Posterior cingulate gyrus (tissue), 11 donors: ENCODE measurements at regions not wholly inside any gene's neighbourhood (a gene's known extent, or its start where the extent isn't known, plus 50 kb on each side); places are given as distances from the start of the nearest gene placed in this dataset.
A peak's percentile ranks its signal among the peaks of the same experiment; 100 is the strongest.
"Not testable (repeated sequence)": the region's sequence is repeated elsewhere in the genome, so short reads cannot be mapped to it uniquely, and the experiment has no call there.

Experiments
- DNase-seq, 10 donors: peaks; one replicate each; pipeline versions ENCODE4 v3.0.0 to v3.0.0-alpha.2; 2020 to 2021; ENCODE audit warnings: mixed read lengths in 3 of 10
- intact Hi-C: fragments of 100-400 bp; cut with DNase I; formaldehyde crosslinking; loops from one replicate; pipeline ENCODE4 v1.15.1; 2023

DNA sequence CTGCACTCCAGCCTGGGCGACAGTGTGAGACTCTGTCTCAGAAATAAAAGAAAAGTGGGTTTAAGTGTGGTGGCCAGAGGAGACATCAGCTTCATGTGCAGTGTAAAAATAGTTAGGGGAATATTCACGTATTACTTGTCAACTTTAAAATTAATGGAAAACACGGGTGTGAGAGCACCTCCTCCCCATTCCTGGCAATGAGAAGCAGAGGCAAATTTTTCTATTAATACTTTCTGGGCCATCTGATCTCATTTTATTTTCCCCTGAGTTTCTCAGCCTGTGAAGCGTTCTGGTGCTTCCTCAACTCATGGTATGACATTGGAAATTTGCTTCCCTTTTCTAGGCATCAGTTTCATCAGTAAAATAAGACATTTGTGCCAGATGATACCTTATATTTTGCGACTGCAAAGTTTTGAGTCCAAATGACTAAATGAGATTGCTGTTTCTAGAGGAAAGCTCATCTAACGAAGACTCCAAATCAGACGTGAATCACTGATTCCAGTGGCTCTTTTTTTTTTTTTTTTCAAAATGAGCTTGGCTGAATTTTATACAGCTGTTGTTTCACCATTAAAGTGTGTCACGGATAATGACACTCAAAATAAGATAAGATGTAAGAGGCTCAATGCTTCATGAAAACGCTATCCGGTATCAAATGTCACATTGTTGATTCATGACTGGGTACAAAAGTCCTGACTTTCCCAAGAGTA is 104.6 kb downstream of the MSX2 start:
- no peak for DNase-seq
- intact Hi-C loops = no loop called here

DNA sequence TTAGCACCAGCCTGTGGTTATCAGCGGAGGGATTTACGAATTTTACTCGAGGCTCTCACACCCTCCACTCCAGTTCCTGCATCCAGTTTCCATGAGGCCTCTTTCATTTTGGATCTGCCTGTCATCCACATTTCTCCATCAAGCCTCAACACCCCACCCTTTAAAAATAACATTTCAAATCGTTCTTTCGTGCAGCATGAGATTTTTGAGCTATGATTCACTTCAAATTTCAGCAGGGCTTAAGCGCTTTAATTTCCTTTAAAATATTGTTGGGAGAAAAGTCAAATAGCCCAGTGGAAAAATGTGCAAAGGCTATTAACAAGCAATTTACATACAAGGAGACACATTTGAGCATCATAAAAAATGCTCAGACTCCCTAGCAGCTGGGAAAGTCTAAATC is 103.2 kb downstream of the MSX2 start:
- intact Hi-C loops = no loop called here

DNA sequence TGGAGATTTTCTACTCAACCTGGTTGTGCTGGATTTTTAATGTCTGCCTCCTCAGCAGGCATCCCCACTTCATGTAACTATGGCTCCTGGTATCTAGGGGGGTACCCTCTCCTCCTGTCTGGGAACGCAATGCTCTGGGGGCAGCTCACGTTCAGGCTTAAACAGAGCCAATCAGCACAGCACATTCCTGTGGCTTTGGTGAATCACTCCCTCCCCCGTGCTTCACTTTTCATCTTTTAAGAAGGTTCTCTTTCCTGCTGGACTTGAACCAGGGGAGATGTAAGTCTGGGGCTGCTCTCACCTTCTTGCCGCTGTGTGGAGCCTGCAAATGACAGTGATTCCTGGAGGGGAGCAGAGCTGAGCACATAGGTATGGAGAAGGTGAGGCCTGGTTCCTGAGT is 101.2 kb downstream of the MSX2 start:
- no peak for DNase-seq
- intact Hi-C loops = no loop called here

More for the DNA sequence above, 103.2 kb downstream of the MSX2 start:
- no peak for DNase-seq

DNA sequence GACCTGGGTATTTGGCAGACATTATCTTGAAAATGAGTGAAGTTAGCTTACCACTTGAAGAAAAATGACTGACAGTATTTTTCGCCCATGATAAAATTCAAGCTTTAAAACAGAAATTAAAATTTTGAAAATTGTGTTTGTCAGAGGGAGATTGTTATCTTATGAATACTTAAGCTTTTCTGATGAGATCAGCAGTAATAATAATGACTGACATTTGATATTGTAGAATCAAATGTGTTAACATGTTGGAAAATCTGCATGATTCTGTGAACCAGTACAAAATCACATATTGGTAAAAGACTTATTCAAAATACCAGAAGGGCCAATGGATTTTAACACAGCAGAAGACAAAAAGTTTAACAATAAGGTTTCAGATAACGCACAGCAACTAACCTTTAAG is 94.0 kb downstream of the MSX2 start:
- intact Hi-C loops = no loop called here
- DNase-seq = no peak

DNA sequence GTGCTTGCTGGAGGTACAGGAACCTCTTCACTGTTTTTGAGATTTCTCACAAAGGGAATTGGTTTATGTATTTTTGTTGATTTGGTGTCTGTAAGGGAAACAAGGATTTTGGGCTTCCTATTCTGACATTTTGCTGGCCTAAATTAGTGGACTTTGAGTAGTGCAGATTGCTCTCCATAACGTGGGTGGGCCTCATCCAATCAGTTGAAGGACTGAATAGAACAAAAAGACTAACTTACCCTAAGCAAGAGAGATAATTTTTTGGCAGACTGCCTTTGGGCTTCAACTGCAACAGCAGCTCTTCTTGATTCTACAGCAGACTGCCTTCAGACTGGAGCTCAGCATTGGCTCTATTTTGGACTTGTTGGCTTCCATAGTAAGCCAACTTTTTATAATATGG is 93.2 kb downstream of the MSX2 start:
- intact Hi-C loops = no loop called here
- no peak for DNase-seq

DNA sequence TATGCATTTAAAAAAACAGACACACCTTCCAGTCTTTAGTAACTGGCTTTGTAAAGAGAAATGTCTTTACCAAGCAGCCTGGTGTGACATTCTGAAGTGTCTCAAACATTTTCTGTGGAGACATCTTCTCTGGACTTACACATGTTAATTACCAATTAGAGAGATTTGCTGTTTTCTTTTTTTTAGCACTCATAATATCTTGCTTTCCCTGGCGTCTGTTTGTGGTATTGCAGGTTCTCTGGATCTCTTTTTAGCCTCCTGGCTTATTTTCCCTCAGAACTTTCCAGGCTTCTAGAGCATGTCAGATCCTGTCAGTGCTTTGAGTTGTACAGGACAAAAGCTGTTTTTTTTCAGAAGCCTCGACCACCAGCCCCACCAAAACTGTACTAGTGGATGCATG is 92.5 kb downstream of the MSX2 start:
- intact Hi-C loops = no loop called here
- no peak for DNase-seq

DNA sequence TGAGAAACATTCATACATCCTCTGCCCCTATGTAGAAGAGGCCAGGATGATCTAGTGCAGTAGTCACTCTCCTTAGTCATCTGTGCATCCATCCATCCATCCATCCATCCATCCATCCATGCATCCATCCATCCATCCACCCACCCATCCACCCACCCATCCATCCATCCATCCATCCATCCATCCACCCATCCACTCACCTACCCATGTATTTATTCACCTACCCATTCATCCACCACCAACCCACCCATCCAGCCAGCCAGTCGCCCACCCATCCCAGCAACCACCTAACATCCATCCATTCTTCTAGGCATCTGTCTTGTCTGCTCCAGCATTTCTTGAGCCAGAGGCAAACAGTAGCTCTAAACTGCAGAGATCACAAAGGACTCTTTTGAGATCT is 87.1 kb downstream of the MSX2 start:
- intact Hi-C loops = no loop called here

DNA sequence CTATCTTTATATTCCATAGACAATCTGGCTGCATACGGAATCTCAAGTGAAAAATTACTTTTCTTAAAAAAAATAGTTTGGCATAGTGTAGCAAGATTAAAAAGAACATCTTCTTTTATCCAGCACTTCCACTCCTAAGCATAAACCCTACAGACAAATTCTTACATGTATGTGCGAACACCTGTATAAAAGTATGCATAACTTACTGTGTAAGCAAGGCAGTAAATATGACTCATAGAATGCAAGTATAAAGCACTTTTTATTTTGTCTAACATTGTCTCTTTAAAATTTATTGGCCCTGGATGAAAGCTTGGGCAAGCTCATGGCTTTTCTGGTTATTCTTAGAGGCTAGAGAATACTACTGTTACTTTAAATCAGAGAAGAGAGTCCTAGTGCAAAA is 86.4 kb downstream of the MSX2 start:
- intact Hi-C loops = no loop called here
- no peak for DNase-seq

More for the DNA sequence above, 87.1 kb downstream of the MSX2 start:
- no peak for DNase-seq

DNA sequence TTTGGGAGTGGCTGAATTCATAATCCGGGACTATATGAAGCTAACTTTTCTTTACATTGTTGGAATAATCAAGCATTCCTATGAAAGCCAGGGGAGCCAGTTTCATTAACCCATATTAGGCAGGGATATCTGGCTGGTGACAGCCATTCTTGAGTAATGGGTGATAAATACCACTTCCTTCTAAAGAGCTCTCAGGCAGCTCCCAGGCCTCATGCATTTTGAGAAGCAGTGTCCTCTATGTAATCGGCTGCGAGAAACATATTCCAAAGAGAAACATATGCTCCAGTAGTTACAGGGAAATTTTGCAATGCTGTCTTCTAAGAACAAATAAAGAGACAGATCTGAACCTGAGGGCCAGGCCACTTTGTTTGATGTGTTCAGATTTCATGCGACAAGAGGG is 83.1 kb downstream of the MSX2 start:
- intact Hi-C loops = no loop called here
- DNase-seq = no peak

DNA sequence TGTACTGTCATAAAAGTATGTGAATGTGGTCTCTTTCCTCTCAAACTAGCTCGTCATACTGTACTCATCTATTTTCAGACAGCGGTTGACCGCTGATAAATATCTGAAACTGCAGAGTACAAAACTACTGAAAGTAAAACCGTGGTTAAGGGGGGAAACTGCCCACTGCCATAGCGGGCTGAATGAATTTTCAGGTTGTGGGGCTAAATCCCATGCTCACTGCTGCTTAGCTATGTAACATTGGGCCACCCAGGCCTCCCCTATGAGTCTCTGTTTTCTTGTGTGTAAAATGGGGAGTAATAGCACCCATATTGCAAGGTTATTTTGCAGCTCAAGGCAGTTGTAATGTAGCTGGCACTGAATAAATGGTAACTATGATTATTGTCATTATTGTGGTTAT is 82.3 kb downstream of the MSX2 start:
- intact Hi-C loops = no loop called here
- no peak for DNase-seq

DNA sequence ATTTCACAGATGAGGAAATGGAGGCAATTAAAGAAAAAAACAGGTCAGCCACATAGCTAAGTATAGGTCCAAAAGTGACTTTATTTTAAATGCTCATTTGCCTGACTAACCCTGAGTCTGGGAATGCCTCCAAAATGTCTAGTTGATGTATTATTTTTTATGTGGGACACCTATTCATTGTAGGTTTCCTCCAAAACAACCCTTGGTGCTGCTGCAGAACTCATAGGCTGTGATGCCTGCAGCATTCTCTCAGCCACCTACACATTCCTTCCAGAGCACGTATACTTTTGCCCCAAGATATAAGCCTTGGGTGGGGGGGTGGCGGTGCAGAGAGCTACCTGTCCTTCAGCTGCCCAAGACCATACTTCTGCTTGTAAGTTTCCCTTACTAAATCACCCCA is 77.4 kb downstream of the MSX2 start:
- no peak for DNase-seq
- intact Hi-C loops = no loop called here

DNA sequence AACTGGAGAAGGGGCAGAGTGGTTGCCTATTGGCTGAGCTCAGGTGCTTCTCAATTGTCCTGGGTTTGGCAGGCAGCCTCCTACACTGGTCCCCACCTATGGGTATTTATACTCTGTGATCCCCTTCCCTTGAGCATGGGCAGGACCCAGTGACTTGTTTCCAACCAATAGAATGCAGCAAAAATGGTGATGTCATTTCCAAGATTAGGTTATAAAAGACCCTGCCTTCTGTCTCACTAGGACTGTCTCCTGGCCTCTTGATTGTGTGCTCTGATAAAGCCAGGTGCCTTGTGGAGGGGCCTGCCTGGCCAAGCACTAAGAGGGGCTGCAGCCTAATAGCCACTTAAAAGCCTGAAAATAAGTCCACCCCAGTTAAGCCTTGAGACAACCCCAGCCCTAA is 76.1 kb downstream of the MSX2 start:
- no peak for DNase-seq
- intact Hi-C loops = no loop called here

DNA sequence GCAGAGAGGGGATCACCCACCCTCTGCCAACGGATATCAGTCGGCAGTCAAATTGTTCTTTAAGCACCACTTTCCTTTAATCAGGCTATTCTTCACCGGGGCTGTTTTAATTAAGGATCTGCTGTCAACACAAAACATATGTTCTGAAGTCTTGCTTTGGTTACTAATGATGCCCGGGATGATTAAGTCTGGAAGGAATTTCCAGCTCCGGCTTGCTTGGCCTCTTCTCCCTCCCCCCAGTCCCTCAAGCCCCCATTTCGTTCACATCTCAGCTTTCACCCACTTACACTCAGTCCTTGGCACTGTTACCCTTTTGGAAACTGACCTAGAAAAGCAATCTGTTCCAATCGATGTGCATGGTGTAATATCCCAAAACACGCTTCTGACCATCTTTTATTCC is 74.7 kb downstream of the MSX2 start:
- intact Hi-C loops = no loop called here

DNA sequence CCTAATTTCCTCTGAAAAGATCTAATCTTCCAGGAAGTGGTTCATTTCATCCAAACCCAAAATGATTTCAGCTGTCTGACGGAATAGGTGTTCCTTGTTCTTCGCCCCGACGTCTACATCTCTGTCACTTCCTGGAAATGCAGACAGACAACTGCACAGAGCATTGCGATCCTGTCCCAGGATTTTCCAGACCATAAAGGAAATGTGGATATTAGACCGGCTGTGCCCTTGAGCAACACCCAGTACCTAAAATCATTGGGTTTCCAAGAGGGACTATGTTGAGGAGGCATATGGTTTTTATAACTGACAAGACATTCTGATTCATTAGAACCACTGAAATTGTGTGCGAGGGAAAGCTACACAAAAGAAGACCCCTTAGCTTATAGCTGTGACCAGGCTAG is 74.2 kb downstream of the MSX2 start:
- no peak for DNase-seq
- intact Hi-C loops = no loop called here

More for the DNA sequence above, 74.7 kb downstream of the MSX2 start:
- no peak for DNase-seq

DNA sequence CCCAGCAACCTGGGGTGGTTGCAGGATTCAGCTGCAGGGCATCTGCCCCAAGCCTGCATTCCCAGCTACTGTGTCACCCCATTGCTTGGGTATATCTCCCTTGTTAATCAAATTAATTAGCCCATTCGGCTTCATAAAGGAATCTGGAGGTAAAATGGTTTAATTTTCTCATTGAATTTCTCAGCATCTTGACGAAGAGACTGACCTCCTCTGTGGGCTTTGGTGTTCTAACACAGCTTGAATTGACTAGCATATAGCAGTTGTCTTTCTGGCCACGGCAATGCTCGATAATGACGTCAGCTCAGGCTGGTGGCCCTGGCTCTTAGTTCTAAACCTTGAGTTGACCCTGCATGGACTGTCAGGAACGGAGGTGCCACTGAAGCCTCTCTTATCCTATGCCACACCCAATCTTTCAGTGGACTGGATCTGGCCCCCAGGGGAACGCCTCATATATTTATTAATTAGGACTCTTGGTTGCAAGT is 72.4 kb downstream of the MSX2 start:
- DNase-seq = no peak
- intact Hi-C loops = no loop called here

DNA sequence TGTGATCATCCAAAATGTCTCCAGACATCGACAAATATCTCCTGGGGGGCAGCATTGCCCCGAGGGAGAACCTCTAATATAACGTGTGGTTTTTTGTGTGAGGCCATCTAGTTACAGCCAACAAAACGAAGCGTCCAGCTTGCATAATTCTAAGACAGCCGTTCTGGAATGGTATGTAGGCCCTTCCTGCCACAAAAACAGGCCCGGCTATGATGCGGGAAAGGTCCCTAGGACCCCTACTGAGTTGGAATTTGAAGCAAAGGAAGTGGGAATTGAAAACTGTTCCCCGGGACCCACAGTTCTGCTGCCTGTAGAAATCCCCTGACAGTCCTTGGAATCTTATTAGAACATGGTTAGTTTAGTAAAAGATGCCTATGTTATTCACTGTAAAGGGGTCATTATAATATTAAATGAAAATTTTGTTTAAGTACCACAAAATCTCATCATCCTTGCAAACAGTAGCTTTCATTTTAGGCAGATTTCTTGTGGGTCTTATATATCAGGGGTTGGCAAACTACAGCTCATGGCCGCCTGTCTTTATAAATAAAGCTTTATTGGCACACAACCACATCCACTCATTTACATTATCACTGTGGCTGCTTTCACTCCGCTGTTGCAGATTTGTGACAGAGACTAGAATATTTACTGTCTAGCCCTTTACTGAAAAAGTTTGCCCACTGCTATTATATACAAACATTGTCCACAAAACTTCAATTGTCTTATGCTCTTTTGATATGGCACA is 70.7 kb downstream of the MSX2 start:
- intact Hi-C loops = no loop called here
- no peak for DNase-seq

DNA sequence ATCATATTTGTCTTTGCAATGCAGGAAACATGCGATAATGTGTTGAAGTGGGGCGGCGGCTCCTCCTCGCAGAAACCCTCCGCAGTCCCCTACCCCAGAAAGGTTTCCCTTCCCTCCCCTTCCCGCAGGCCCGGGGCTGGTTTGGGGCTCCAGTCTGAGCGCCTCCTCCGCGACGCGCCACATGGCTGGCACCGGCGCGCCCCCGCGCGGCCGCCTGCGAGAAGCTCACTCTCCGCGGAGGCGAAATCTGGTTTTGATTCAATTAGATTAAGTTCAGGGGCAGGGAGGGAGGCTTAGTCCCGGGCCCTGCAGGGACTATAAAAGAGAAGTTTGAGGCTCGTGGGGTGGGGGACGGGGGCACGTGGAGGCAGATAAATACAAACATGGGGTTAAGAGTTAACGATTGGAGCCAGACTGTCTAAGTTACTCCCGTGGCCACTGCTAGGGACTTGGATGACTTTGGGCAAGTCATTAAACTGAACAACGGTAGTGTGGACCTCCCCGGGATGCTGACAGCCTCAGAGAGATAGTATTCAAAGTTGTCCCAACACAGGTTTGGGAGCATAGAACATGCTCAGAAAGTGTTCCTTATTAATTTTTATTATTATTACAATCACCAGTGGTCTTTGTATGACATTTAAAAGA is 69.4 kb downstream of the MSX2 start:
- DNase-seq = peak; percentile 41 to 96 (median 70)
- intact Hi-C loops = loop anchor here (1.0 kb wide), 1 partner anchor 375 kb away; no protein-coding TSS in a partner anchor

DNA sequence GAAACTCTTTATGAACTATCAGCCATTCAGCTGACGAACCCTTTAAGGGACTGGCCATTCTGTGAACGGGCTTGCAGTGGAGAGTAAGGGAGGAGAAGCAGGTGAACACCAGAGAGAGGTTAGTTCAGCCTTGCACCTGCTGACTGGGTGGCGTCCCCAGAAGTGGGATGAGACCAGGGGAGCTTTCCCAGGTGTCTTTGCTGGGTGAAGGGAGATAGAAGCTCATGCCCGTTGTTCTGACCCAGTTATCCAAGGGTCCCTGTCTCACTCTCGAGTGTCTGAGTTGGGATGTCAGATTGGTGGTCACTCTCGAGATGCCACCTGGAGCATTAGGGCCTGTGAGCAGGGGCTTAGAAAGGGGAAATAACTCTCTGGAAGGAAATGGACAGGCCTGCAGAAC is 68.7 kb downstream of the MSX2 start:
- intact Hi-C loops = loop anchor here (1.0 kb wide), 1 partner anchor 374 kb away; no protein-coding TSS in a partner anchor
- DNase-seq = no peak

DNA sequence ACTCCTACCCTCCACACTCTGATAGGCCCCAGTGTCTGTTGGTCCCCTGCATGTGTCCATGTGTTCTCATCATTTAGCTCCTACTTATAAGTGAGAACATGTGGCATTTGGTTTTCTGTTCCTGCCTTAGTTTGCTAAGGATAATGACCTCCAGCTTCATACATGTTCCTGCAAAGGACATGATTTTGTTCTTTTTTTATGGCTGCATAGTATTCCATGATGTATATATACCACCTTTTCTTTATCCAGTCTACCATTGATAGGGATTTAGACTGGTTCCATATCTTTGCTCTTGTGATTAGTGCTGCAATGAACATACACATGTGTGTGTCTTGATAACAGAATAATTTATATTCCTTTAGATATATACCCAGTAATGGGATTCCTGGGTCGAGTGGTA is 67.9 kb downstream of the MSX2 start:
- intact Hi-C loops, DNase-seq: not testable (repeated sequence)

DNA sequence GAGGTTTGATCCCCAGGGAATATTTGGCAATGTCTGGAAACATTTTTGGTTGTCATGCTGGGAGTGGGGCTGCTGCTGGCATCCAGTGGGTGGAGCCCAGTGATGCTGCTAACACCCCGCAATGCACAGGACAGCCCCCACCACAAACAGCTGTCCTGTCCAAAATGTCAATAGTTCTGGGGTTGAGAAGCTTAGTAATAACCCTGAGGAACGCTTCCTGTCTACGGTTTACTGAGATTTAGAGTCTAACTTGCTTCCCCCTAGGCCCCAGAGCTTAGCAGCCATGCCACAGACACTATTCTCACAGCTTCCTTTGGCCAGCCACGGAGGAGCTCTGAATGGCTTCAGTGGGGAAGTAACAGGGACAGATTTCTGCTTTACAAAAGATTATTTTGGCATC is 66.5 kb downstream of the MSX2 start:
- intact Hi-C loops = no loop called here
- DNase-seq = no peak

DNA sequence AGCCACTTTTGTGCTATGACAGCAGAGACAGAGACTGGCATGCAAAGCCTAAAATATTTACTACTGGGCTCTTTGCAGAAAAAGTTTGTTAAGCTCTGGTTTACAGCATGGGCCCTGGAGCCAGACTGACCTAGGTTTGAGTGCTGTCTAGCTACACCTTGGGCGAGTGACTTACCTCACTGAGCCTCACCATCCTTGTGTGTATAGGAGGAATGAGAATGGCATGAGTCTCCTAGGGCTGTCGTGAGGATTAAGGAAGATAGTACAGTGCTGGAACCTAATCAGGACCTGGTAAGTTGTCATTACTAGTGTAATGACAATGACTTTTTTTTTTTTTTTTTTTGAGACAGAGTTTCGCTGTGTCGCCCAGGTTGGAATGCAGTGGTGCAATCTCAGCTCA is 65.2 kb downstream of the MSX2 start:
- DNase-seq = no peak
- intact Hi-C loops = no loop called here
